Trophoblast cell (in vitro differentiated cells and primary cell): ENCODE measurements at regions not wholly inside any gene's neighbourhood (a gene's known extent, or its start where the extent isn't known, plus 50 kb on each side); places are given as distances from the start of the nearest gene placed in this dataset.
"Not testable (repeated sequence)": the region's sequence is repeated elsewhere in the genome, so short reads cannot be mapped to it uniquely, and the experiment has no call there.

Experiments
- DNase-seq, 2 donors: peaks; one replicate each; pipeline ENCODE4 v3.0.0-alpha.2; 2016
- H2AFZ ChIP-seq: 2 replicates; pipeline ENCODE4 v1.6.1; 2013; ENCODE audit warnings: low read length, moderate library complexity, mild to moderate bottlenecking; ENCODE audit not compliant: insufficient read depth, poor library complexity
- H2AK5ac ChIP-seq: 2 replicates; pipeline ENCODE4 v1.6.1; 2013; ENCODE audit warnings: mild to moderate bottlenecking, low read length
- H2BK120ac ChIP-seq: 2 replicates; pipeline ENCODE4 v1.6.1; 2013; ENCODE audit warnings: low read length, mild to moderate bottlenecking, moderate library complexity; ENCODE audit not compliant: insufficient read depth, poor library complexity
- H2BK12ac ChIP-seq: 2 replicates; pipeline ENCODE4 v1.6.1; 2013; ENCODE audit warnings: mild to moderate bottlenecking, low read length, moderate library complexity
- H2BK5ac ChIP-seq: 2 replicates; pipeline ENCODE4 v1.6.1; 2013; ENCODE audit warnings: low read length, low read depth, moderate library complexity, mild to moderate bottlenecking; ENCODE audit not compliant: poor library complexity
- H3K14ac ChIP-seq: 2 replicates; pipeline ENCODE4 v1.6.1; 2013; ENCODE audit warnings: mild to moderate bottlenecking, low read length
- H3K18ac ChIP-seq: 2 replicates; pipeline ENCODE4 v1.6.1; 2013; ENCODE audit warnings: mild to moderate bottlenecking, low read length
- H3K23ac ChIP-seq: 2 replicates; pipeline ENCODE4 v1.6.1; 2013; ENCODE audit warnings: low read length
- H3K27ac ChIP-seq: 2 replicates; pipeline ENCODE4 v1.5.1; 2013; ENCODE audit warnings: low read depth, mild to moderate bottlenecking, inconsistent platforms, low read length, moderate library complexity
- H3K27me3 ChIP-seq: 2 replicates; pipeline ENCODE4 v1.6.1; 2013; ENCODE audit warnings: inconsistent platforms, mild to moderate bottlenecking, low read length, moderate library complexity; ENCODE audit not compliant: insufficient read depth
- H3K36me3 ChIP-seq, 2 experiments: 1 replicate in 1 of 2; 2 replicates in 1 of 2; pipeline ENCODE4 v1.6.1; 2013; ENCODE audit warnings: low read length in 2 of 2, mild to moderate bottlenecking in 2 of 2, moderate library complexity in 1 of 2; ENCODE audit not compliant: insufficient read depth in 2 of 2, control insufficient read depth in 1 of 2
- H3K4ac ChIP-seq: 2 replicates; pipeline ENCODE4 v1.6.1; 2013; ENCODE audit warnings: low read depth, mild to moderate bottlenecking, low read length, moderate library complexity
- H3K4me1 ChIP-seq, 2 experiments: 1 replicate in 1 of 2; 2 replicates in 1 of 2; pipeline ENCODE4 v1.6.1; 2013; ENCODE audit warnings: low read length in 2 of 2, mild to moderate bottlenecking in 2 of 2, moderate library complexity in 1 of 2; ENCODE audit not compliant: insufficient read depth in 2 of 2, control insufficient read depth in 1 of 2
- H3K4me2 ChIP-seq: 2 replicates; pipeline ENCODE4 v1.6.1; 2013; ENCODE audit warnings: inconsistent platforms, mild to moderate bottlenecking, low read length, moderate library complexity
- H3K4me3 ChIP-seq: 2 replicates; pipeline ENCODE4 v1.5.1; 2013; ENCODE audit warnings: mild to moderate bottlenecking, low read depth, low read length, inconsistent platforms
- H3K79me1 ChIP-seq: one replicate; pipeline ENCODE4 v1.6.1; 2013; ENCODE audit warnings: low read length
- H3K79me2 ChIP-seq: 2 replicates; pipeline ENCODE4 v1.6.1; 2013; ENCODE audit warnings: low read length, mild to moderate bottlenecking; ENCODE audit not compliant: control insufficient read depth, insufficient read depth, poor library complexity
- H3K9ac ChIP-seq: 2 replicates; pipeline ENCODE4 v1.6.1; 2013; ENCODE audit warnings: mild to moderate bottlenecking, low read length
- H3K9me3 ChIP-seq: 2 replicates; pipeline ENCODE4 v1.6.1; 2013; ENCODE audit warnings: low read depth, mild to moderate bottlenecking, control low read depth, inconsistent platforms, low read length; ENCODE audit not compliant: insufficient read depth
- H4K12ac ChIP-seq: 2 replicates; pipeline ENCODE4 v1.6.1; 2013; ENCODE audit warnings: low read depth, mild to moderate bottlenecking, low read length, moderate library complexity
- H4K8ac ChIP-seq: 2 replicates; pipeline ENCODE4 v1.6.1; 2013; ENCODE audit warnings: low read depth, mild to moderate bottlenecking, low read length, moderate library complexity
- H4K91ac ChIP-seq: one replicate; pipeline ENCODE4 v1.6.1; 2013; ENCODE audit warnings: low read depth, mild to moderate bottlenecking, low read length, moderate library complexity
- WGBS: extraction: QIAGEN DNeasy Blood & Tissue Kit; methylation state at CpG from one replicate; pipeline ENCODE4 v1.1.7; 2013; ENCODE audit warnings: missing lambda C conversion rate; ENCODE audit not compliant: insufficient read length, insufficient coverage; ENCODE audit errors: extremely low coverage; 5-methylcytosine and 5-hydroxymethylcytosine counted together

DNA sequence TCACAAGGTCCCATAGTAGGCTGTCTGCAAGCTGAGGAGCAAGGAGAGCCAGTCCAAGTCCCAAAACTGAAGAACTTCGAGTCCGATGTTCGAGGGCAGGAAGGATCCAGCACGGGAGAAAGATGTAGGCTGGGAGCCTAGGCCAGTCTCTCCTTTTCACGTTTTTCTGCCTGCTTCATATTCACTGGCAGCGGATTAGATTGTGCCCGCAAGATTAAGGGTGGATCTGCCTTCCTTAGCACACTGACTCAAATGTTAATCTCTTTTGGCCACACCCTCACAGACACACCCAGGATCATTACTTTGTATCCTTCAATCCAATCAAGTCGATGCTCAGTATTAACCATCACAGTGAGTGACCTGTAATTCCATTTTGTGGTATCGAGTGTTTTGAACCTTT lies 592.2 kb upstream of the HTR2C start:
- not testable (repeated sequence) for H3K9ac ChIP-seq, H3K9me3 ChIP-seq, H4K91ac ChIP-seq, H3K4me1 ChIP-seq, H3K27ac ChIP-seq, H2BK12ac ChIP-seq, H3K4me2 ChIP-seq, H4K12ac ChIP-seq, H3K79me1 ChIP-seq, H3K4ac ChIP-seq, H2AK5ac ChIP-seq, H2BK120ac ChIP-seq, H3K79me2 ChIP-seq, H3K27me3 ChIP-seq, H2AFZ ChIP-seq, DNase-seq, H3K4me3 ChIP-seq, H3K14ac ChIP-seq, H3K36me3 ChIP-seq, H2BK5ac ChIP-seq, H4K8ac ChIP-seq, H3K23ac ChIP-seq, H3K18ac ChIP-seq
- no CpG with 5 or more reads among the region's 9 CpGs for WGBS

DNA sequence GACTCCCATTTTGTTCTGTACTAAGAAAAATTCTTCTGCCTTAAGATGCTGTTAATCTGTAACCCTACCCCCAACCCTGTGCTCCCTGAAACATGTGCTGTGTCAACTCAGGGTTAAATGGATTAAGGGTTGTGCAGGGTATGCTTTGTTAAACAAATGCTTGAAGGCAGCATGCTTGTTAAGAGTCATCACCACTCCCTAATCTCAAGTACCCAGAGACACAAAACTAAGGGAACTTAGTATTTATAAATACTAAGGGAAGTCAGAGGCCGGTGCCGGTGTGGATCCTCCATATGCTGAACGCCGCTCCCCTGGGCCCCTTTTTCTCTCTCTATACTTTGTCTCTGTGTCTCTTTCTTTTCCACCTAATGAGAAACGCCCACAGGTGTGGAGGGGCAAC lies 593.2 kb upstream of the HTR2C start:
- not testable (repeated sequence) for H3K4me1 ChIP-seq, H3K4me2 ChIP-seq, H3K36me3 ChIP-seq, DNase-seq, H2BK120ac ChIP-seq, H2BK5ac ChIP-seq, H3K14ac ChIP-seq, H4K12ac ChIP-seq, H3K79me2 ChIP-seq, H4K91ac ChIP-seq, H2AK5ac ChIP-seq, H3K27me3 ChIP-seq, H3K23ac ChIP-seq, H3K18ac ChIP-seq, H2BK12ac ChIP-seq, H3K4ac ChIP-seq, H3K4me3 ChIP-seq, H4K8ac ChIP-seq, H3K27ac ChIP-seq, H2AFZ ChIP-seq, H3K9ac ChIP-seq, H3K79me1 ChIP-seq, H3K9me3 ChIP-seq
- WGBS = no CpG with 5 or more reads among the region's 5 CpGs

DNA sequence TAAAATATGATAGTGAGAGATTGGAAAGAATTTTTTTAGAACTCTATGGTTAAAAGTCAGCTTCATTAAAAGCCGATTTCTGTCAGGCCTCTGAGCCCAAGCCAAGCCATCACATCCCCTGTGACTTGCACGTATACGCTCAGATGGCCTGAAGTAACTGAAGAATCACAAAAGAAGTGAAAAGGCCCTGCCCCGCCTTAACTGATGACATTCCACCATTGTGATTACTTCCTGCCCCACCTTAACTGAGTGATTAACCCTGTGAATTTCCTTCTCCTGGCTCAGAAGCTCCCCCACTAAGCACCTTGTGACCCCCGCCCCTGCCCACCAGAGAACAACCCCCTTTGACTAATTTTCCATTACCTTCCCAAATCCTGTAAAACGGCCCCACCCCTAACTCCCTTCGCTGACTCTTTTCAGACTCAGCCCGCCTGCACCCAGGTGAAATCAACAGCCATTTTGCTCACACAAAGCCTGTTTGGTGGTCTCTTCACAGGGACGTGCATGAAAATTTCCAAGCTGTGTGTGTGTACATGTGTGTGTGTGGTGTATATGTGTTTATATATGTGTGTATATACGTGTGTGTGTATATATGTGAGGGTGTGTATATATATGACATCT lies 595.5 kb upstream of the HTR2C start:
- H3K4ac ChIP-seq, H4K12ac ChIP-seq, H2BK120ac ChIP-seq, H2AK5ac ChIP-seq, H2BK12ac ChIP-seq, H3K36me3 ChIP-seq, H3K27me3 ChIP-seq, H3K23ac ChIP-seq, H3K79me1 ChIP-seq, H4K8ac ChIP-seq, H3K4me1 ChIP-seq, H3K18ac ChIP-seq, H3K14ac ChIP-seq, DNase-seq, H3K9ac ChIP-seq, H3K79me2 ChIP-seq, H3K4me2 ChIP-seq, H3K27ac ChIP-seq, H4K91ac ChIP-seq, H2BK5ac ChIP-seq, H2AFZ ChIP-seq, H3K4me3 ChIP-seq, H3K9me3 ChIP-seq: not testable (repeated sequence)
- no CpG with 5 or more reads among the region's 10 CpGs for WGBS

DNA sequence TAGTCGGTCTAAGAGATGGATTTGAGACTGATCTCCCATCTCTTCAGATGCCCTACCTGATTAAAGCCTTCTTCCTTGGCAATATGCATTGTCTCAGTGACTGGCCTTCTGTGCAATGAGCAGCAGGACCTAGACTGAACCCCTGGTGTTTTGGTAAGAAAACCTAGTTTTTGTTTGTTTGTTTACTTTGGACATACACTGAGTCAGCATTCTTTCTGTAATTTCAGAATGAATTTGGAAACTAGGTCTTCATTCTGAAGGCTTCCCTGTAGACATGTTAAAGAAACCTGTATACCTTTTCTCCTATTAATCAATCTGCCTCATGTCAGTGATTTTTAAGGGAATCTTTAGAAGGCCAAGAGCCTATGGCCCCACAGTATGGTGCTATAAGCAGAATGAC lies 597.5 kb upstream of the HTR2C start:
- Histone ChIP-seq H2BK5ac (no peak overlapping the region), H2BK12ac (no peak overlapping the region), H4K12ac (no peak overlapping the region), H3K9ac (no peak overlapping the region), H3K9me3 (no peaks in the 10 kb centered on the region), H3K4me2 (no peak overlapping the region), H3K4ac (no peak overlapping the region), H3K79me2 (no peaks in the 10 kb centered on the region), H3K4me1 (no peaks in the 10 kb centered on the region), H3K4me3 (no peak overlapping the region), H4K91ac (no peak overlapping the region), H3K27me3 (no peaks in the 10 kb centered on the region), H2AFZ (no peak overlapping the region), H3K23ac (no peak overlapping the region), H3K18ac (no peak overlapping the region), H3K36me3 (no peaks in the 10 kb centered on the region), H2AK5ac (no peak overlapping the region), H2BK120ac (no peak overlapping the region), H3K27ac (no peak overlapping the region), H4K8ac (no peak overlapping the region), H3K79me1 (no peaks in the 10 kb centered on the region), H3K14ac (no peak overlapping the region)
- no CpG with 5 or more reads among the region's 1 CpG for WGBS
- DNase-seq = no peak
